Kidney (tissue), 13 donors: ENCODE measurements at regions not wholly inside any gene's neighbourhood (a gene's known extent, or its start where the extent isn't known, plus 50 kb on each side); places are given as distances from the start of the nearest gene placed in this dataset.
A peak's percentile ranks its signal among the peaks of the same experiment; 100 is the strongest.

Source experiments
- DNase-seq, 5 donors: peaks; one replicate each; pipeline ENCODE4 v3.0.0-alpha.2; 2013 to 2020
- FAIRE-seq: peaks from 2 replicates; lab custom pipeline; 2012; peaks lifted over from hg19 to GRCh38; lab: Jason Lieb, UNC
- H3K27ac ChIP-seq, 2 donors: one replicate each; pipeline ENCODE4 v1.7.0; 2013; ENCODE audit warnings: low read depth in 2 of 2, low read length in 2 of 2, inconsistent platforms in 1 of 2
- H3K27me3 ChIP-seq: one replicate; pipeline ENCODE4 v1.7.1; 2013; ENCODE audit warnings: low read length, inconsistent platforms; ENCODE audit not compliant: control insufficient read depth, insufficient read depth
- H3K36me3 ChIP-seq, 3 donors: one replicate each; pipeline versions ENCODE4 v1.7.0 to v1.7.1; 2013; ENCODE audit warnings: low read length in 3 of 3, control low read depth in 1 of 3, inconsistent platforms in 1 of 3; ENCODE audit not compliant: insufficient read depth in 3 of 3, control insufficient read depth in 2 of 3
- H3K4me1 ChIP-seq, 3 donors: one replicate each; pipeline versions ENCODE4 v1.7.0 to v1.7.1; 2013; ENCODE audit warnings: low read length in 3 of 3, inconsistent platforms in 1 of 3, low read depth in 1 of 3; ENCODE audit not compliant: control insufficient read depth in 2 of 3, insufficient read depth in 2 of 3
- H3K4me3 ChIP-seq, 3 donors: one replicate each; pipeline versions ENCODE4 v1.7.0 to v1.8.1; 2013; ENCODE audit warnings: low read length in 3 of 3, control low read depth in 1 of 3, inconsistent platforms in 1 of 3
- H3K9ac ChIP-seq, 3 donors: one replicate each; pipeline versions ENCODE4 v1.7.0 to v1.7.1; 2013; ENCODE audit warnings: low read length in 3 of 3, control low read depth in 1 of 3, inconsistent platforms in 1 of 3
- H3K9me3 ChIP-seq, 3 donors: one replicate each; pipeline versions ENCODE4 v1.7.0 to v1.7.1; 2013; ENCODE audit warnings: low read length in 3 of 3, control low read depth in 1 of 3, inconsistent platforms in 1 of 3; ENCODE audit not compliant: control insufficient read depth in 2 of 3, insufficient read depth in 1 of 3
- CTCF ChIP-seq: IDR thresholded peaks from 3 replicates; pipeline ENCODE4 v1.5.1; 2012; ENCODE audit warnings: mild to moderate bottlenecking, moderate library complexity, borderline replicate concordance; ENCODE audit not compliant: insufficient read depth; ENCODE audit errors: extremely low read depth
- intact Hi-C: fragments of 100-400 bp; cut with DNase I; formaldehyde crosslinking; loops from one replicate; pipeline ENCODE4 v1.11.1; 2022
- donor health status: control.
- donor health status: control.
- donor health status: control.
- donor health status: control.
- donor health status: control.
- donor health status: DM: yes; HTN: yes; CAD: no.
- donor health status: Normal renal cell carcinoma (clear cell type).

- Histone ChIP-seq H3K4me3 (no peak overlapping the region), H3K27me3 (no peaks in the 10 kb centered on the region), H3K36me3 (no peaks in the 10 kb centered on the region), H3K27ac (no peak overlapping the region), H3K9me3 (no peaks in the 10 kb centered on the region), H3K9ac (no peak overlapping the region), H3K4me1 (no peaks in the 10 kb centered on the region)
- FAIRE-seq, result no peak
- TF ChIP-seq CTCF, result no peak
- DNase-seq, result no peak
- intact Hi-C loops, result no loop called here
Observed at GRCh38 chr1:228804173-228804572, 68.9 kb downstream of the RHOU start.

- no peak overlapping the region for H3K4me3 ChIP-seq
- peaks cover 0 to 3% (median 0%) of the 10 kb centered on the region in 3 donors for H3K4me1 ChIP-seq
- no peaks in the 10 kb centered on the region for H3K36me3 ChIP-seq
- no peak overlapping the region for H3K9ac ChIP-seq
- DNase-seq (peak in 4 of 5 donors; percentile 71 to 88 (median 82)), FAIRE-seq (no peak)
- intact Hi-C loops, result no loop called here
- no peak overlapping the region for H3K27ac ChIP-seq
- H3K27me3 ChIP-seq, result no peaks in the 10 kb centered on the region
- no peaks in the 10 kb centered on the region for H3K9me3 ChIP-seq
- TF ChIP-seq CTCF, result no peak
Observed at GRCh38 chr1:228804640-228805413, 69.5 kb downstream of the RHOU start.

- intact Hi-C loops, result no loop called here
- no peak overlapping the region for H3K27ac ChIP-seq
- no peaks in the 10 kb centered on the region for H3K9me3 ChIP-seq
- H3K27me3 ChIP-seq, result no peaks in the 10 kb centered on the region
- H3K36me3 ChIP-seq, result no peaks in the 10 kb centered on the region
- H3K4me1 ChIP-seq, result peaks cover 0 to 13% (median 5%) of the 10 kb centered on the region in 3 donors
- DNase-seq (no peak), FAIRE-seq (no peak)
- no peak overlapping the region for H3K9ac ChIP-seq
- TF ChIP-seq CTCF, result no peak
- no peak overlapping the region for H3K4me3 ChIP-seq
Observed at GRCh38 chr1:228807904-228808605, 72.8 kb downstream of the RHOU start.
